ENCODE measurements at regions not wholly inside any gene's neighbourhood (a gene's known extent, or its start where the extent isn't known, plus 50 kb on each side); places are given as distances from the start of the nearest gene placed in this dataset.

DNA sequence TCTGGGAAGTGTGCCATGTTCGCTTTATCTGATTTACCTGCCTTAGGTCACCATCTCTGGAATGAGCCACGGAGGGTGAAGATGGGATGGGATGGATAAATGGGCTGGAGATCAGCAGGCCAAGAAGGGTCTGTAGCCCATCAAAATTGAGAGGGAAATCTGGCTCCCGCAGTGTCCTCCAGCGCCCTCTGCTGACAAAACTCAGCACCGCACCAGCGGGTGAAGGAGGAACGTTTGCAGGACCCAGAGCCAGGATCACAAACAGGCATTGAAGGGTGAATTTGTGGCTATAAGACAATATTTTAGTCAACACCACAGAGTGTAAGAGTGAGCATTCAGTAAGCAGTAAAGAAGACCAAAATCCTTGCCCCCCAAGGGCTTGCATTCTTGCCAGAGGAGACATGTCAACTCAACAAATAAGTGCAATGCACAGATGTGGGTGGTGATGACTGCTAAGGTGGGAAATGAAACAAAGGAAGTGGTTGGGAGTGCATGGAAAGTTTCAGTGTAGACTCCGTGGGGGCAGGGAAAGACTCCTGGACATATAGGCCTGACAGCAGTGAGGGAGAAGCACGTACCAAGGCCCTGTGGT, 124.4 kb downstream of the TENT4A start:
- TF ChIP-seq POLR2AphosphoS5 (IDR thresholded peaks at IDR 0.05; ENCODE audit: borderline replicate concordance, low read depth, low read length) (no peak), EZH2 (IDR thresholded peaks at IDR 0.05) (no peak)
